GM23248 (cell line): ENCODE measurements at regions not wholly inside any gene's neighbourhood (a gene's known extent, or its start where the extent isn't known, plus 50 kb on each side); places are given as distances from the start of the nearest gene placed in this dataset.

Experiments used
- DNase-seq: peaks from one replicate; pipeline ENCODE4 v3.0.0-alpha.2; 2015
- H2AFZ ChIP-seq: fragments of 200-600 bp; sonication (generic); 2 replicates; pipeline ENCODE4 v1.6.1; 2016; ENCODE audit warnings: antibody characterized with exemption
- H3F3A ChIP-seq: fragments of 200-600 bp; sonication (generic); 2 replicates; pipeline ENCODE4 v1.6.1; 2016; ENCODE audit warnings: mild to moderate bottlenecking, antibody characterized with exemption, mixed run types; ENCODE audit not compliant: insufficient read depth
- H3K27ac ChIP-seq: fragments of 200-600 bp; sonication (generic); 2 replicates; pipeline ENCODE4 v1.5.1; 2016; ENCODE audit warnings: mild to moderate bottlenecking
- H3K27me3 ChIP-seq: fragments of 200-600 bp; sonication (generic); replicated peaks from 2 replicates; pipeline ENCODE4 v1.6.1; 2016; ENCODE audit warnings: mild to moderate bottlenecking; ENCODE audit not compliant: insufficient read depth
- H3K36me3 ChIP-seq: fragments of 200-600 bp; sonication (generic); 2 replicates; pipeline ENCODE4 v1.6.1; 2016; ENCODE audit warnings: low read depth, mild to moderate bottlenecking
- H3K4me1 ChIP-seq: fragments of 200-600 bp; sonication (generic); 2 replicates; pipeline ENCODE4 v1.6.1; 2016; ENCODE audit warnings: mild to moderate bottlenecking; ENCODE audit not compliant: insufficient read depth
- H3K4me2 ChIP-seq: fragments of 200-600 bp; sonication (generic); one replicate; pipeline ENCODE4 v1.6.1; 2016; ENCODE audit warnings: mild to moderate bottlenecking; ENCODE audit not compliant: unreplicated experiment
- H3K4me3 ChIP-seq: fragments of 200-600 bp; sonication (generic); 2 replicates; pipeline ENCODE4 v1.5.1; 2016; ENCODE audit warnings: mild to moderate bottlenecking
- H3K79me2 ChIP-seq: fragments of 200-600 bp; sonication (generic); 2 replicates; pipeline ENCODE4 v1.6.1; 2016; ENCODE audit warnings: mild to moderate bottlenecking; ENCODE audit not compliant: insufficient read depth
- H3K9ac ChIP-seq: fragments of 200-600 bp; sonication (generic); 2 replicates; pipeline ENCODE4 v1.6.1; 2016; ENCODE audit warnings: mild to moderate bottlenecking
- H3K9me2 ChIP-seq: fragments of 200-600 bp; sonication (generic); 2 replicates; pipeline ENCODE4 v1.6.1; 2016; ENCODE audit warnings: mixed run types, mild to moderate bottlenecking, moderate library complexity; ENCODE audit not compliant: insufficient read depth
- H3K9me3 ChIP-seq: fragments of 200-600 bp; sonication (generic); one replicate; pipeline ENCODE4 v1.6.1; 2017; ENCODE audit warnings: low read depth
- H4K20me1 ChIP-seq: fragments of 200-600 bp; sonication (generic); 2 replicates; pipeline ENCODE4 v1.6.0; 2016; ENCODE audit not compliant: insufficient read depth
- EZH2 ChIP-seq: fragments of 200-600 bp; sonication (generic); IDR thresholded peaks from 2 replicates; pipeline ENCODE4 v1.6.1; 2018; ENCODE audit warnings: antibody characterized with exemption, mild to moderate bottlenecking; ENCODE audit not compliant: insufficient read depth, poor library complexity, severe bottlenecking
- EZH2phosphoT487 ChIP-seq: fragments of 200-600 bp; sonication (generic); IDR thresholded peaks from 2 replicates; pipeline ENCODE4 v1.6.1; 2018; ENCODE audit warnings: antibody characterized with exemption, moderate library complexity, mild to moderate bottlenecking, low read depth; ENCODE audit not compliant: insufficient read depth
- WGBS, 2 experiments: methylation state at CpG; one replicate each; pipeline ENCODE4 v1.1.6; 2015 to 2017; ENCODE audit warnings: low lambda C conversion rate in 2 of 2, low coverage in 1 of 2; ENCODE audit errors: missing lambda C conversion rate in 2 of 2; 5-methylcytosine and 5-hydroxymethylcytosine counted together
- in situ Hi-C: fragments of 300-500 bp; cut with MboI; formaldehyde crosslinking; loops from 2 replicates; pipeline ENCODE4 v1.15.0; 2020

DNA sequence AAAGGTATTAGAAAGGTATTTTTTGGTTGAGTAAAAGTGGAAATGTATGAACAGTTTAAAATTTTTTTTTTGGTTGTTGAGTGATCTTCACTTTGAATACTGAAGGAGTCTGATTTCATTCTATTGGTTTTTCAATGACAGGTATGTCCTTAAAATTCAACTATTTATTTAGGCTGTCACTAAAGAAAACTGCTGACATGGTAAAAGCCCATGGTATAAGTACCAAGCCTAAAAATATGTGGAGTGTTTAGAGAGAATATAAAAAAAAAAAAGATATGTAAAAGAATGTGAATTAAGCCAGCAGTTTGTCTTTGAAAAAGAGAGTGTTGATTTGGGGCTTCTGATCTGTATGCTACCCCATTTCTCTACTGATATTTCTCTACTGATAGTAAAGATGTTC, 90.3 kb upstream of the SUCLG2 start:
- Histone ChIP-seq H3K9me2 (no peaks in the 10 kb centered on the region), H3K9me3 (no peaks in the 10 kb centered on the region), H3K36me3 (no peaks in the 10 kb centered on the region), H3K4me3 (no peak overlapping the region), H3F3A (no peaks in the 10 kb centered on the region), H3K27ac (no peak overlapping the region), H3K27me3 (no peaks in the 10 kb centered on the region), H3K79me2 (no peaks in the 10 kb centered on the region), H2AFZ (no peak overlapping the region), H3K4me1 (no peaks in the 10 kb centered on the region), H3K4me2 (no peak overlapping the region), H4K20me1 (no peaks in the 10 kb centered on the region), H3K9ac (no peak overlapping the region)
- DNase-seq, result no peak
- TF ChIP-seq EZH2phosphoT487 (no peak), EZH2 (no peak)
- in situ Hi-C loops, result no loop called here

DNA sequence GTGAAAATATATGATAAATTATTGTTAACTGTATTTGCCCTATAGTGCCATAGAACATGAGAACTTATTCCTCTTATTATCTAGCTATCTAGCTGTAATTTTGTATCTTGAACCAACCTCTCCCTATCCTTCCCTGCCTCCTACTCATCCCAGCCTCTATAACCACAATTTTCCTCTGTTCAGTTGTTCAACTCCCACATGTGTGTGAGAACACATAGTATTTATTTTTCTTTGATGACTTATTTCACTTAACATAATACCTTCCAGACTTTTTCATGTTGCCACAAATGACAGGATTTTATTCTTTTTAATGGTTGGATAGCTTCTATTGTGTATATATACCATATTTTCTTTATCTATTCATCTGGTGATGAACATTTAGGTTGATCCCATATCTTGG, 85.4 kb upstream of the SUCLG2 start:
- H3K9ac ChIP-seq, result no peak overlapping the region
- H2AFZ ChIP-seq, result no peak overlapping the region
- H4K20me1 ChIP-seq, result no peaks in the 10 kb centered on the region
- H3K36me3 ChIP-seq, result no peaks in the 10 kb centered on the region
- in situ Hi-C loops, result no loop called here
- no peak for TF ChIP-seq EZH2
- TF ChIP-seq EZH2phosphoT487, result no peak
- H3K9me3 ChIP-seq, result no peaks in the 10 kb centered on the region
- no peaks in the 10 kb centered on the region for H3K79me2 ChIP-seq
- H3K4me3 ChIP-seq, result no peak overlapping the region
- no peaks in the 10 kb centered on the region for H3K4me1 ChIP-seq
- no peaks in the 10 kb centered on the region for H3K9me2 ChIP-seq
- H3K4me2 ChIP-seq, result no peak overlapping the region
- DNase-seq, result peak; percentile 16
- no peak overlapping the region for H3K27ac ChIP-seq
- no peaks in the 10 kb centered on the region for H3K27me3 ChIP-seq
- H3F3A ChIP-seq, result no peaks in the 10 kb centered on the region

DNA sequence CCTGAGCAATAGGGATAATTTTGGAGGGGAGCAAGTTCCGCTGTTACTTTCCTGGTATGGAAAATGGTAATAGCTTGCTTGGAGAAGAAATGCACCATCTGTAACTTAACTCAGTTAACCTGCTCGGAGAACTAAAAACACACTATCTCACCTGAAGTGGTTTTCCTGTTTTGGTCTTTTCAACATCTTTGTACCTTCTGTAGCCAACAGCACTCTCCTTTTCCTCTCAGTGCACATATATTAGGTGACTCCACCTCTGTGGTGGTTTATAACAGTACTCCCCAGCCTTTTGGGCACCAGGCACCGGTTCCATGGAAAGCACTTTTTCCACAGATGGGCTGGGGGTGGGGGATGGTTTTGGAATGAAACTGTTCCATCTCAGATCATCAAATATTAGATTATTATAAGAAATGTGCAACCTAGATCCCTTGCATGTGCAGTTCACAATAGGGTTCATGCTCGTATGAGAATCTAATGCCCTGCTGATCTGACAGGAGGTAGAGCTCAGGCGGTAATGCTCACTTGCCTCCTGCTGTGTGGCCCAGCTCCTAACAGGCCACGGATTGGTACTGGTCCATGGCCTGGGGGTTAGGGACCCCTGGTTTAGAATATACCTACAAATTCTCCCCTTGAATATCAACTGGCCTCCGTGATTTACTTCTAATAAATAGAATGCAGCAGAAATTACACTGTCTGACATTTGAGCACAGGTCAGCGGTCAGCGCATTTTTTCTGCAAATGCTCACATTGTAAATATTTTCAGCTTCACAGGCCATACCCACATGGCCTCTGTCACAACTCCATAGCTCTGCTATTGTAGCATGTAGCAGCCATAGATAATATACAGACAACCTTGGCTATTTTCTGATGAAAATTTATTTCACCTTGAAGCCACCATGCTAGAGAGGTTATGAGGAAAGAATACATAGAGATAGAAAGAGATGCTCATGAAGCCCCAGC, 83.8 kb upstream of the SUCLG2 start:
- in situ Hi-C loops, result no loop called here
- H3K9me3 ChIP-seq, result no peaks in the 10 kb centered on the region
- no peak for TF ChIP-seq EZH2phosphoT487
- TF ChIP-seq EZH2, result no peak
- H3K9ac ChIP-seq, result no peak overlapping the region
- no peaks in the 10 kb centered on the region for H3K9me2 ChIP-seq
- no peaks in the 10 kb centered on the region for H3K36me3 ChIP-seq
- H3K4me3 ChIP-seq, result no peak overlapping the region
- 87 to 88% methylated on average over 9 of the region's 9 CpGs for WGBS, 2 experiments
- no peak overlapping the region for H3K4me2 ChIP-seq
- H3K27ac ChIP-seq, result no peak overlapping the region
- no peak for DNase-seq
- H3F3A ChIP-seq, result no peaks in the 10 kb centered on the region
- H3K27me3 ChIP-seq, result no peaks in the 10 kb centered on the region
- no peaks in the 10 kb centered on the region for H4K20me1 ChIP-seq
- H3K79me2 ChIP-seq, result no peaks in the 10 kb centered on the region
- H2AFZ ChIP-seq, result no peak overlapping the region
- no peaks in the 10 kb centered on the region for H3K4me1 ChIP-seq

DNA sequence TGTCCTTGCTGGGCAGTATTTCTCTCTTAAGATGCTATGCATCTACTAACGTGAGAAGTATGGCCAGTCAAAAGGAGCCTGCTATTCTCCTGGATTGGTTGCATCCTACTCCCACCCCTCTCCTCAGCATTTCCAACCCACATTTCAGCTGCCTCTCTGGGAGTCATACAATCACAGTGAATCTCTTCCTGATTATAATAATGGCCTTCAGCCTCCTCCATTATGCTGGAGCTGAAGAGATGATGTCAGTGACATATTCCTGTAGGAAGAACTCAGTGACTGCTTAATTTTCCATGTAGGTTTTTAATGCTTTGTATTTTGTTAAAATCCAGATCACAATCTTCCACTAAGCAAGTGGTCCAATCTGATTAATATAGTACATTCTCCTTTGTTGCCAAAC, 82.7 kb upstream of the SUCLG2 start:
- H3K4me1 ChIP-seq, result no peaks in the 10 kb centered on the region
- no peak overlapping the region for H2AFZ ChIP-seq
- no peak overlapping the region for H3K4me2 ChIP-seq
- H4K20me1 ChIP-seq, result no peaks in the 10 kb centered on the region
- H3K9ac ChIP-seq, result no peak overlapping the region
- in situ Hi-C loops, result no loop called here
- TF ChIP-seq EZH2phosphoT487, result no peak
- TF ChIP-seq EZH2, result no peak
- no peaks in the 10 kb centered on the region for H3K79me2 ChIP-seq
- no peaks in the 10 kb centered on the region for H3K36me3 ChIP-seq
- no peaks in the 10 kb centered on the region for H3K27me3 ChIP-seq
- H3K4me3 ChIP-seq, result no peak overlapping the region
- no peaks in the 10 kb centered on the region for H3K9me2 ChIP-seq
- H3F3A ChIP-seq, result no peaks in the 10 kb centered on the region
- no peaks in the 10 kb centered on the region for H3K9me3 ChIP-seq
- DNase-seq, result no peak
- no peak overlapping the region for H3K27ac ChIP-seq
- 42 to 64% methylated on average over 1 of the region's 1 CpG for WGBS, 2 experiments
